ENCODE measurements at regions not wholly inside any gene's neighbourhood (a gene's known extent, or its start where the extent isn't known, plus 50 kb on each side); places are given as distances from the start of the nearest gene placed in this dataset.
A peak's percentile ranks its signal among the peaks of the same experiment; 100 is the strongest.

- Mint-ChIP-seq H3K36me3 (no peaks in the 10 kb centered on the region), H3K27ac (peak overlapping the region in 1 of 2 donors; percentile 60), H3K9me3 (no peaks in the 10 kb centered on the region)
- no peak for DNase-seq (ENCODE audit: low spot score in 2 of 2)
- no peak for ATAC-seq
Measured at GRCh38 chr9:78566948-78567675, 270.2 kb downstream of the PSAT1 start.

GRCh38 chr9:78567693-78568092 lies 270.8 kb downstream of the PSAT1 start:
- Mint-ChIP-seq H3K36me3 (no peaks in the 10 kb centered on the region), H3K9me3 (no peaks in the 10 kb centered on the region), H3K27ac (peak overlapping the region in 1 of 2 donors; percentile 60)
- no peak for DNase-seq (ENCODE audit: low spot score in 2 of 2)
- no peak for ATAC-seq

- DNase-seq (ENCODE audit: low spot score in 2 of 2) (no peak), ATAC-seq (no peak)
- Mint-ChIP-seq H3K9me3 (no peaks in the 10 kb centered on the region), H3K36me3 (no peaks in the 10 kb centered on the region), H3K27ac (no peak overlapping the region)
Measured at GRCh38 chr9:78568774-78569173, 271.8 kb downstream of the PSAT1 start.

GRCh38 chr9:78572266-78572665 lies 275.3 kb downstream of the PSAT1 start:
- no peak for ATAC-seq
- H3K36me3 Mint-ChIP-seq: no peaks in the 10 kb centered on the region

GRCh38 chr9:78573205-78573604 lies 276.3 kb downstream of the PSAT1 start:
- H3K36me3 Mint-ChIP-seq: no peaks in the 10 kb centered on the region
- H3K27ac Mint-ChIP-seq: no peak overlapping the region
- ATAC-seq: no peak

More at GRCh38 chr9:78572266-78572665, 275.3 kb downstream of the PSAT1 start:
- DNase-seq (ENCODE audit: low spot score in 2 of 2): no peak
- H3K9me3 Mint-ChIP-seq: no peaks in the 10 kb centered on the region
- H3K27ac Mint-ChIP-seq: no peak overlapping the region

GRCh38 chr9:78573669-78574068 lies 276.7 kb downstream of the PSAT1 start:
- Mint-ChIP-seq H3K9me3 (no peaks in the 10 kb centered on the region), H3K27ac (no peak overlapping the region), H3K36me3 (no peaks in the 10 kb centered on the region)
- ATAC-seq (no peak), DNase-seq (ENCODE audit: low spot score in 2 of 2) (no peak)

More at GRCh38 chr9:78573205-78573604, 276.3 kb downstream of the PSAT1 start:
- H3K9me3 Mint-ChIP-seq: no peaks in the 10 kb centered on the region
- DNase-seq (ENCODE audit: low spot score in 2 of 2): no peak

GRCh38 chr9:78574354-78575045 lies 277.6 kb downstream of the PSAT1 start:
- no peak for DNase-seq (ENCODE audit: low spot score in 2 of 2)
- Mint-ChIP-seq H3K36me3 (no peaks in the 10 kb centered on the region), H3K9me3 (peaks cover 0 to 2% of the 10 kb centered on the region in 2 donors), H3K27ac (no peak overlapping the region)
- no peak for ATAC-seq

GRCh38 chr9:78575081-78575480 lies 278.2 kb downstream of the PSAT1 start:
- H3K36me3 Mint-ChIP-seq: no peaks in the 10 kb centered on the region
- no peak for DNase-seq (ENCODE audit: low spot score in 2 of 2)
- ATAC-seq: no peak
- H3K27ac Mint-ChIP-seq: no peak overlapping the region
- peaks cover 0 to 2% of the 10 kb centered on the region in 2 donors for H3K9me3 Mint-ChIP-seq

GRCh38 chr9:78575771-78576170 lies 278.8 kb downstream of the PSAT1 start:
- H3K27ac Mint-ChIP-seq: no peak overlapping the region
- H3K9me3 Mint-ChIP-seq: peaks cover 2 to 4% of the 10 kb centered on the region in 2 donors
- no peaks in the 10 kb centered on the region for H3K36me3 Mint-ChIP-seq
- ATAC-seq: no peak
- DNase-seq (ENCODE audit: low spot score in 2 of 2): no peak

- Mint-ChIP-seq H3K9me3 (peaks cover 2 to 4% of the 10 kb centered on the region in 2 donors), H3K27ac (no peak overlapping the region), H3K36me3 (no peaks in the 10 kb centered on the region)
- ATAC-seq: no peak
- DNase-seq (ENCODE audit: low spot score in 2 of 2): no peak
Measured at GRCh38 chr9:78577156-78577906, 280.4 kb downstream of the PSAT1 start.

GRCh38 chr9:78578072-78578471 lies 281.1 kb downstream of the PSAT1 start:
- H3K27ac Mint-ChIP-seq: no peak overlapping the region
- ATAC-seq (no peak), DNase-seq (ENCODE audit: low spot score in 2 of 2) (no peak)
- H3K9me3 Mint-ChIP-seq: peaks cover 2 to 4% of the 10 kb centered on the region in 2 donors
- no peaks in the 10 kb centered on the region for H3K36me3 Mint-ChIP-seq

GRCh38 chr9:78582821-78583220 lies 285.9 kb downstream of the PSAT1 start:
- no peak for ATAC-seq
- Mint-ChIP-seq H3K27ac (no peak overlapping the region), H3K36me3 (no peaks in the 10 kb centered on the region), H3K9me3 (peaks cover 2 to 4% of the 10 kb centered on the region in 2 donors)
- DNase-seq (ENCODE audit: low spot score in 2 of 2): no peak

GRCh38 chr9:78584589-78584988 lies 287.7 kb downstream of the PSAT1 start:
- ATAC-seq: no peak

GRCh38 chr9:78585909-78586308 lies 289.0 kb downstream of the PSAT1 start:
- ATAC-seq: no peak
- no peak overlapping the region for H3K27ac Mint-ChIP-seq
- no peaks in the 10 kb centered on the region for H3K36me3 Mint-ChIP-seq
- H3K9me3 Mint-ChIP-seq: no peaks in the 10 kb centered on the region
- DNase-seq (ENCODE audit: low spot score in 2 of 2): no peak

More at GRCh38 chr9:78584589-78584988, 287.7 kb downstream of the PSAT1 start:
- no peaks in the 10 kb centered on the region for H3K36me3 Mint-ChIP-seq
- DNase-seq (ENCODE audit: low spot score in 2 of 2): no peak
- H3K9me3 Mint-ChIP-seq: peaks cover 0 to 4% of the 10 kb centered on the region in 2 donors
- no peak overlapping the region for H3K27ac Mint-ChIP-seq

- H3K9me3 Mint-ChIP-seq: no peaks in the 10 kb centered on the region
- DNase-seq (ENCODE audit: low spot score in 2 of 2) (no peak), ATAC-seq (no peak)
- no peak overlapping the region for H3K27ac Mint-ChIP-seq
- H3K36me3 Mint-ChIP-seq: no peaks in the 10 kb centered on the region
Measured at GRCh38 chr9:78590068-78590467, 293.1 kb downstream of the PSAT1 start.

- peak overlapping the region in 1 of 2 donors; percentile 39 for H3K27ac Mint-ChIP-seq
- DNase-seq (ENCODE audit: low spot score in 2 of 2) (no peak), ATAC-seq (no peak)
- H3K36me3 Mint-ChIP-seq: no peaks in the 10 kb centered on the region
- H3K9me3 Mint-ChIP-seq: no peaks in the 10 kb centered on the region
Measured at GRCh38 chr9:78592811-78593210, 295.9 kb downstream of the PSAT1 start.
